GM18861 (cell line): ENCODE measurements at regions not wholly inside any gene's neighbourhood (a gene's known extent, or its start where the extent isn't known, plus 50 kb on each side); places are given as distances from the start of the nearest gene placed in this dataset.
"Not testable (repeated sequence)": the region's sequence is repeated elsewhere in the genome, so short reads cannot be mapped to it uniquely, and the experiment has no call there.

Experiments
- ATAC-seq: cut with Tn5 transposase; IDR thresholded peaks from one replicate; pipeline ENCODE4 v1.9.1; 2021; ENCODE audit not compliant: unreplicated experiment

DNA sequence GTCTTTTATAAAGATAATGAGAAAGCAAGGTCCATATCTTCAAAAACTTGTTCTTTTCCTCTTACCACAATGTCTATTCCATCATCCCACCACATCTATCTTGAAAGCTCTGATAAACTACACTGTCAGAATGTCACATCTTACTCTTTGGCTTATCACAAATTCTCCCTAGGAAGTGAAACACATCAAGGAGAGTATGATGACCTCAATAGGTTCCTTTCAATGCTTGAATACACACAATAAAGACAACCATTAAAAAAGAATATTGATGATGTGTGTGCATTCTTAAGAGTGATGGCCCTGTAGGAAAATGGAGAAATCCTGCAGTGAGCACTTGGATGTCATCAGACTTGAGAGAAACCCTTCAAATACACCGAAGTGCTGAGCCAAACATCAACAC lies 918.1 kb upstream of the SORCS1 start:
- ATAC-seq = no peak

DNA sequence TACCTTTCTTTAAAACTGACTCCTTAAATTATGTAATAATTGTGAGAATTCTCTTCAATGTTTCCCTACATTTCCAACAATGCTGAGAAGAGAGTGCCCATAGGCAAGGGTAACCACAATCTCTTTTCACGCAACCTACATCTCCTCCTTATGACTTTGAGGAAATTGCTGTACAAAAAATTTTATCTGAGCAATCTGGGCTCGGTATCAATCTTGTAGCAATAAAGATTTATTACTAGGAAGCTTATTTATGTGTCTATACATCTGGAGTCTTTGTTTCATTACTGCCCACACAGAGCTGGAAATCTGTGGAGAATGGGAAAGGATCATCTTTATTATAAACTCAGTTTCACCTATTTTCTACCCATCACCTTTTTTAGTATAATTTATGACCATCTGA lies 913.8 kb upstream of the SORCS1 start:
- no peak for ATAC-seq

DNA sequence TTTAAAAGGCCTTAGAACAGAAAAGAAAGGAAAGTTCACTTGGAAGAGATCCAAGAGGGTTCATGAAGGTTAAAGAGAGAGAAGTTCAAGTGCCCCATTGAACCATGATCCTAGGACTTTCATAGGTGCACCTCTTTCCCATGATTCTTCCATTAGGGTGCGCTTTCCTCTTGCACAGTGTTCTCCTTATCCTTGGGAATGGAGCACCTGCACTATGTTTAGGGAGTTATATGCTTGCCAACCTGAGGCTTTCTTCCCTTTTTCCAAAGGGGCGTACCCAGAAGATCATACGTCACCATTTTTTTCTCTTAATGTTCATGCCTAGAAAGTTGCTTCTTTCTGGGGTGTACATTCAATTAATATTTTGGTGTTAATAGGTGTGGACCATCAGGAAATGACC lies 908.0 kb upstream of the SORCS1 start:
- ATAC-seq = no peak

DNA sequence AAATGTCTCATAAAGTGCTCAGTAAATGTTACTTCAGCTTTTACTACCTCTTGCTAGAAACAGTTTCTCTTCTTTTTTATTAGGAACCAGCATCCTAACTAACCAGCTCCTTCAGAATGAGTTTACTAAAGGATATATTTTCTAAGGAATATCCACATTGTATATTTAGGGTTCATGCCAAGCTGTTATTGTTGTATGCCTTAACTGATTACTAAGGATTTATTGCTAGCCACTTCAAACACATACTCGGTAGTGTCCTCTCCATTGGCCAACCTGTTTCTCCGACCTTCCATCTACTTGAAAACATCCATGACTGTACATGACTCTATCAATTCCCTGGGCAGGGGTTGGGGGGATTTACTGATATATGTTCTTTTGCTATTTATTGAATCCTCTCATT lies 906.3 kb upstream of the SORCS1 start:
- ATAC-seq = no peak

DNA sequence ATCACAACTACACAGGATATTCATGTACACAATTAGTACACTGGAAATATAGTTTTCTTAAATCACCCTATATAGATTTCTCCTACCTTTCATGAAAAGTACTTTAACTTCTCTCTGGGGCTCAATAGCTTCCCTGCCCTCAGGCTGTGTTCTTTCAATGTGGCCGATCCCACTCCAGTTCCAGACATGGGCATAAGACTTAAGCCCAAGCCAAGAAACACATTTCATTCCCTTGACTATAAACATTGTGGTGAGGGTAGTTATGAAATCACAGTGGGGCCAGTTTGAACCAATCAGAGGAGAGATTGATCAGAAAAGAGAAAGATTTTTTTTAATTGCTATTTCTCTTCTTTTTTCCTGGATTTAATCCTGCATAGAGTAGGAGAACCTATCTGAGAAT lies 904.6 kb upstream of the SORCS1 start:
- no peak for ATAC-seq

DNA sequence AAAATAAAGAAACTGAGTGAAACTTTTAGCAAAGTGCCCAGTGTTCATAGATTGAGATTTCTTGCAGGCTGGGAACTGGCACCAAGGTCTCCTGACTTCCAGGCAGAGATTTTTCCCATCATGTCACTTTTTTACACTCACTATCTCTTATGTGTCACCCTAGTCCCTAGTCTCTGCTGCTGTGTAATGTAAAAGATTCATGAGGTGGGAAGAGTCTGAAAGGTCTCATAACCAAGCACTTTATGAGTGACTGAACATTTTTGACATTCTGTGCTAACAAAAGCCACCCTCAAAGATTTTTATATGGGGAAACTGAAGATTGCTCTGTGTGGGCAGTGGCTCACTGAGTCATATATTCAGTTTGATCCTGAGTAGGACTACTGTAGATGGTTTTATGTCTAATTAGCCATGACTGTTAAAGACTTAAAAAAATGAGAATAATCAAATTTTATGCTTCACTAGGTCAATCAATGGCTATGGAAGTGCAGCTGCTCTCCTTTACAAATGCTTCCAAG lies 900.3 kb upstream of the SORCS1 start:
- ATAC-seq = no peak

DNA sequence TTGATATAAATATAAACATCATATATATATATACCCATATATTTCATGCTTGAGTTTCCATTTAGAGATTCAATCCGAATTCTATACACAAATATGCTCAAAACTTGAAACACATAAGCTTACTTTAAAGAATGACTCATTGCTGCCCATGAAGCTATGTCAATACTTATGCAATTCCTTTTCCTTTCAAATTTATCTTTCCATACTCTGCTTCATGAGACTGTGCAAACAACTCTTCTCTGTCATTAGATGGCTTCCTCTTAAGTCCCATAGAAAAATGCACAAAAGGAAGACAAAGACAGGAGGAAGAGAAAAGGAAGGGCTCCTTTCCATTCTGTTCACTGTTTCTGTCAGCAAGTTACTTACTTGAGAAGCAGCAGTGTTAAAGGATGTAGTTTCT lies 895.7 kb upstream of the SORCS1 start:
- ATAC-seq = no peak

DNA sequence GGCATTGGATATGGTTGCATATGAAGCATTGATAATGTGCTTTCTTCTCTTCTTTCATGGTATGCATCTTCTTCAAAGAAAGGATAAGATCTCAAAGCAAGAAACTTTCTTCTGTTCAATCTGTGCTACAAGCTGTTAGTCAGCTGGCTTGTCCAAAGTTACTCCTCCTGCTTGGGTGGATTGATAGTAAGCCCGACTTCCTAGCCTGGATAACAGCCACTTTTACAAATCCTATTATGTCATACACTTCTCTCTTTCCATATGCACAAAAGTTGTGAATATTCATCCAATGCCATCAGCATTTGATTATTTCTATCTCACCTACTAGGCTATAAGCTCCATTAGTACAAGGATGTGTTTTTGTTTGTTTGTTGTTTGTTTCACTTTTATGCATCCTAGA lies 891.0 kb upstream of the SORCS1 start:
- no peak for ATAC-seq

DNA sequence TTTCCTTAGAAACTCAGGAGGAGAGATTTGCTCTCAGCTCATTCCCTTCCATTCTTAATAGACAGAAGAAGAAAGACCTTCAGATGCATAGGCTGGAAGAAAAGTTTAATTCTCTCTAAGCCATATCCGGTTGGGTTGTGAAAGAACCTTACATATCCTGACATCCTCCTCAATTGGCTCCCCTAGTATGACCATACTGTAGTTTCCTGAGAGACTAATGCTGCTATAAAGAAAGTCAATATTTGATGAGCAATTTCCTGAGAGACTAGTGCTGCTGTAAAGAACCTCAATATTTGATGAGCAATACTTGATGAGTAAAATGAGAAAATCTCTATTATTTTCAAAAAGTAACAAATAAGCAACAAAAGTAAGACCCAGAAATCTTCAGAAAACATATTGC lies 888.5 kb upstream of the SORCS1 start:
- no peak for ATAC-seq

DNA sequence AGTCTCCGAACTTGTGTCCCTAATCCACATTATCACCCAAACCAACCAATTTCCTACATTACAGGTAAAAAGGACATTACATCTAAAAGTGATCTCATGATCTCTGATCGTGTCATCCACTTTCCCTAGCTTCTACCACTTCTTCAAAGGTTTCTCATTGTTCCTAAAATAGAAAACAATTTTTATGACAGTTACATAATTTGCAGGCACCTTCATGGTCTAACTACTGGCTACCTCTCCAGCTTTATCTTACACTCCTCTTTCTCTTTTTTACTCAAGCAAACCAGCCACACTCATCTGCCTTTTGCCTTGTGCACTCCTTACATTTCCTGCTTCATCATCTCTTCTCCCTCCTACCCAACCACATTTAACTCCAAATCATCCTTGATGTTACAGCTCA lies 886.7 kb upstream of the SORCS1 start:
- ATAC-seq = no peak

DNA sequence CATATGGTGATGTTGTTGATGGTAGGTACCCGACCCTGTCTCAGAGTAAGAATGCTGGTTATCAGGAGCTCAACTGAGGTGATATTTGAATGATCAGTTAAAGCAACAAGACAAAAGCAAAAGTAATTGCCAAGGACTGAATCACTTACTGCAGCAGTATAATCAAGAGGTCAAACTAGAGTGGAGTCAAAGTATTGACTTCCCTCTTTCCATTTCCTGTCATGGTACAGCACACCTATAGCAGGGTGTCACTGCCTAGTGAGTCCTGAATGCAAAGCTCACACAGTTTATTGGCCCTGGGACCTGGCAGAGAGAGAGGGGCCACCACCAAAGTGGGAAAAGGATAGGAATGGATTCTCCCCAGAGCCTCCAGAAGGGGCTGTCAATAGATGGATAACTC lies 886.1 kb upstream of the SORCS1 start:
- no peak for ATAC-seq

DNA sequence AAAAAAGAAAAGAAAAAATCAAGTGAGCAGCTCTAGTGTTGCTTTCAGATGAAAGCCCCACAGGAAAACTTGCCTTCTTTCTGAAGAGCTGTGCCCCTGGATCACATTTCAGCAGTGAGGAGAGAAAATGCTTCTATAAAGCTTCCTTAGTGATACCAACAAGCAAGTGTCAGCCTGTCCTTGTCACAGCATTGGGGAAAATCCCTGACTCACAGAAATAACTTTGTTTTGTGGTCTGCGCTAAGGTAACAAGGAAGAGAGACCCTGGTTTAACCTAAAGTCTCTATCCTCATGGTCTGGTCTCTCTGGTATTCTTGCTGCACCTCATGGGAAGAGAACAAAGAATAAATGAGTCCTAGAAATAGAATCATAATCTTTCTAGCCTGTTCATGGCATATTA lies 885.2 kb upstream of the SORCS1 start:
- no peak for ATAC-seq

DNA sequence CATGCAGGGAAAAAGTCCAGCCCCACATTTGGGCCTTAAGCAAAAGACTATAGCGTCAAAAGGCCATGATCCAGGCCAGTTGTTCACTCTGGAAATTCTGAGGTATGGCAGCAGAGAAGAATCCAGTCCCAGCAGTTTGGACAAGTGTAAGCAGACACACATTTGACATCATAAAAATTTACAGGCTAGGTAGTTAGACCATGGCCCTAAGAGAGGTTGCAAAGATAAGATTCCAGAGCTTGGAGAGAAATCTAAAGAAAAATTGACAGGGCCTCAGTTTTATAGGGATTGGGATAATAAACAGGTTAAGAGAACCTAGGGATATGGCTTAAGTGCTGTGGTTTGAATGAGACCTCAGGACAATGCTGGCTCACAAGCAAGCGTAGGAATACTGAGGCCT lies 884.4 kb upstream of the SORCS1 start:
- ATAC-seq = no peak

DNA sequence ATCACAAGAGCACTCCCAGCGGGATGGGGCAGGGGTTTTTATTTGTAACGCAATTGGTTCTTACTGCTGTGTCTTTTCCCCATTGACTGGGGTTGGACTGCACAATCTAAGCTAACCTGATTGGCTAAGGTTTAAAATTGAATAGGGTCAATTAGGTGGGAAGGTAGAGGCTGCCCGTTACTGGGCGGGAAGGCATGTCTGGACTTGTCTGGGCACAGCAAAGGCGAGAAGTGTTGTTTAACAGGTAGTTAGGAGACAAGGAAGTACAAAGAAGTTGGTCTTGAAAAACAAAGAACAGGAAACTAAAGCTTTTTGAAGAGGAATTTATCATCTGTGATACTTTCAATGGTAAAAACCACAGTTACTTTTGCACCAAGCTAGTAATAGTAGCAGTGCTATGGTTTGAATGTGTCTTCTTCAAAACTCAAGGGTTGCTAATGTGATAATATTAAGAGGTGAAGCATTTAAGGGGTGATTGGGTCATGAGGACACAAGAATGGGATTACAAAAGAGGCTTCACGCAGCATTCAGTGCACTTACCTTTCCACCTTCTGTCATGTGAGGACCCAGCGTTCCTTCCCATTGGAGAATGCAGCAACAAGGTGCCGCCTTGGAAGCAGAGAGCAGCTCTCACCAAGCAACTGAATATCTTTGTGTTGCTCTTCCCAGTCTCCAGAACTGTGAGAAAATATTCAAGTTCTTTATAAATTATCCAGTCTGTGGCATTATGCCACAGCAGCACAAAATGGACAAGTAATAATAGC lies 875.5 kb upstream of the SORCS1 start:
- no peak for ATAC-seq

DNA sequence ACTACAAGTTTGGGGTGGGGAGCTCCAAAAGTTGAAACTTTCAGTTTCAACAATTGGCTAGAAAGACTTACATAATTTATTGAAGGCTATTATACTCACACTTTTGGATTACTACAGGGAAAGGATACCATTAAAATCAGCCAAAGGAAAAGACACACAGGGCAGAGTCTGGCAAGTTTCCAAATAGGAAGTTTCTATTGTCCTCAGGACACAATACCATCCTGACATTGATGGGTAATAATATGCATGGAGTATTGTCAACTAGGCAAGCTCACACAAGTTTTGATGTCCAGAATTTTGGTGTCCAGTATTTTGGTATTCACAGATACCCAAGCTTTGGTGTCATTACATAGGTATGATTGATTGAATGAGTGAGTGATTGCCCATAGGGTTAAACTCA lies 872.6 kb upstream of the SORCS1 start:
- ATAC-seq = no peak

DNA sequence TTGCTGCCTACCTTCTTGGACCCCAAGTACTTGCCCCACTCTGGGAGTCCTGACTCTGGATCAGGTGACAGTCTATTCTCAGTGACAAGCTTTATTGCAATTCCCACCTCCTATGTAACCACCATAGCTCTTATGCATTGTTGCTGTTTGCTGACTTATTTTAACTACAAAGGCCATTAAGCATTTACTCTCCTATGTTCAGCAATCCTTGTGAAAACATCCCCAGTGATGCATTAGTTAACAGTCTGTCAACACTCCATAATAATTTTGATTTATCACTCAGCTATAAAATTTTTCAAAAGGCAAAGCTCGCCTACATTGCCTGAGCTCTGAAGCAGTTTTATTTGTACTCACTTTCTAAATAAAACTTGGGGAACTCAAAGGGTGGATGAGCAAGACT lies 871.8 kb upstream of the SORCS1 start:
- ATAC-seq = no peak

DNA sequence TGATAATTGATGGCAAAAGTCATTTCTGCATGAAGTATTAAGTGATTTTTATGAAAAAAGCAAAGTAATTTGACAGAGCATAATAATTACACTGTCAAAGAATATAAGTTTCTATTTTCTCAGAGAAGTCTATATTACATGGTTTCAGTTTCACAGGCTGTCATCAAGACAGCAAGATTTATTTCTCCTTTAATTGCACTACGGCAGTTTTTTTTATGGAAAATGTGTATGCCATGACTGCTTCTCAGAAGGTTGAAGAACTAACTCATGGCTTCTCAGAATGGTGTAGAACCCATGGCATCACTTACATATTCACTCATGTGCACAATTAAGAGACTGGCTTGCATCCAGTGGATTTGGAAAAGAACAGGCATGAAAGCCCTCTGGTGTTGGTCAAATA lies 870.3 kb upstream of the SORCS1 start:
- no peak for ATAC-seq

DNA sequence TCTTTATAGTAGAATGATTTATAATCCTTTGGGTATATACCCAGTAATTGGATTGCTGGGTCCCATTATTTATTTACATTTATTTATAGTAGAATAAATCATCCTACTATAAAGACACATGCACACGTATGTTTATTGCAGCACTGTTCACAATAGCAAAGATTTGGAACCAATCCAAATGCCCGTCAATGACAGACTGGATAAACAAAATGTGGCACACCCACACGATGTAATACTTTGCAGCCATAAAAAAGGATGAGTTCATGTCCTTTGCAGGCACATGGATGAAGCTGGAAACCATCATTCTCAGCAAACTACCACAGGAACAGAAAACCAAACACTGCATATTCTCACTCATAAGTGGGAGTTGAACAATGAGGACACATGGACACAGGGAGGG lies 869.0 kb upstream of the SORCS1 start:
- not testable (repeated sequence) for ATAC-seq

DNA sequence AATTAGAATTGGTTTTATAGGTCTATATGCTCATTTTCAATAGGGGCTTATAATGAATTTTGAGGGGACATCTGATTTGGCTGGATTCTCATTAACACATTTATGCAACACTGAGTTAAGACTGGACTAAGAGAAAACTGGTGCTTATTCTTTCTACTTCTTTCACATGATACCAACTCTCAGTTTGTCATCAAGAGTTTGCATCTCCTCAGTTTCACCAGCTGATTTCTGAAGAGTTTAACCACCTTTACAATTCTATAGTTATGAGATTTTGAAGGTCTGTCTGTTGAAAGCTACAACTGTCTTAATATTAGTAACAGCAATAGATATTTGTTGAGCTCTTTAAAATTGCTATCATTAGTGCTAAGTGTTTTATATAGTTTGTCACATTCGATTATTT lies 867.0 kb upstream of the SORCS1 start:
- ATAC-seq = no peak

DNA sequence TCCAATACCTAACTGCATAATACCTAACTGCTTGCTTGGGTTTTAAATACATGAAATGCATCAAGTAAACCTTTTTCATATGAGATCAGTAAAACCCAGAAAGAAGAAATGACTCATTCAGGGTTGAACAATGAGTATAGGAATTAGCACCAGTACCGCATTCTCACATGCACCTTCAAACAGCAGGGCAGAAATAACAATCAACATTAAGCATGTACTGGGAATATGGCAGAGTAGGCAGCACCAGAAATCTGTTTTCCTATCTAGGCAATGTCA lies 850.3 kb upstream of the SORCS1 start:
- ATAC-seq = peak; percentile 85

DNA sequence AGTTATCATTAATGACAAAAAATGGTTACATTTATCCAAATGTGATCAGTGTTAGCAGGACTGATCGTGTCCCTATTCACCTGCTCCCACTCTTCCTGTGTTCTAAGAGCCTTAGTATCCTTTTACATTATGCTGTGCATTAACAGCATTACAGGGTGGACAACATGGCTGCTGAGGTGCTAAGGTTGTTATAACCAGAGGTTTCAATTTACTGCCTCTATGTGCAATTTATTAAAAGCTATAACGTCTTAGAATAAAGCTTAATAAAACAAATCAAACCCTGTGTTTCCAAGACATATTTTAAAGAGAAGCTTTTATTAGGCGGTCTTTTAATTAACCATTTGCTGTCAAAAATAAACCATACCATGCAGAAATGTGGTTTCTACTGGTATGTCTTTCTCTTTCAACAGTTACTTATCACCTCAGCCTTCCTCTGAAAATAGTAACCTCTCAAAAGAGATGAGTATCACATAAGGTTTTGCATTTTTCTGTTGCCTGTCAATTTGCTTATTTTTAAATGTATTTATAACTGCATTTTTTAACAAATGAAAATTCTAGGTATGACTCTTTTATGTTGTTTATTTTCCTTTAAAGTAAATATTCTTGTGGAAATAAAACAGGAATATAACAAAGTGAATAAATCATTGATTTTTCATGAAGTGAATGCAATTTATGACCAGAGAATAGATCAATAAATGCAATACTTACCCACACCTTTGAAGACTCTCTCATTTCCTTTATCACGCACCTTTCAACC lies 849.8 kb upstream of the SORCS1 start:
- ATAC-seq = peak; percentile 25

DNA sequence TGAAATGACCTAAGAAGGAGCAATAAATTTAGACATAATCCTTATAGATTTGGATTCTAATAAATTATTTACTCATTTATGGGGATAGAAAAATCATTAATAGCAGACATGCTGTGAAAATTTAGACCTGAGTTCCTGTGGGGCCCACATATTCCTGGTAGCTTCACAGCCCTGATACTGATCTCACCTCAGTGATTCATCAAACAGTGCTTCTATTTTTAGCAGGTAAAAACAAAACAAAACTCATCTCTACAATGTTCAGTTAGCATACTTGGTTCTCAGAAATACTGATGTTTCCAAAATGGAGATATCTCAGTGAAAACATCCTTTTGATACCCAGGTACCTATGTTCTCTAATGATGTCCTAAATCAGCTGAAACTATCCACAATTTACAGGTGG lies 841.1 kb upstream of the SORCS1 start:
- ATAC-seq = no peak

DNA sequence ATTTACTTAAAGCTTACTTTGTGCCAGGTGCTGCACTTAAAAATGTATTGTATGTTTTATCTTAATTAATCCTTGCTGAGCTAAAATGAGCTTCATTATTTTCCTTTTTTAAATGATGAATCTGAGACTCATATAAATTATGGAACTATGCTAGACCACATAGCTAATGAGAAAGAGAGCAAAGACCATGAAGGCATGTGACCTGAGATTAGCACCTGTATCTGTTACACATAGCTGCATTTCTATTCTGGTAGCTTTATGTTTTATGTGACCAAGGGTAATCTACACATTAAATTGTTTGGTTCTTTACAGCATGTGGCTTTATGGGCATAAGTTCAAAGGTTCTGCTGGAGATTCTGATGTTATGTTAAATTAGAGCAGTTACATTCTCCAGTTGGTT lies 839.1 kb upstream of the SORCS1 start:
- no peak for ATAC-seq
